T-helper 1 cell treated with Interleukin-12 subunit alpha and Interleukin-12 subunit beta and Interleukin-4 antibody, amounts not matched to agents 30 ng/mL and 1 ng/mL, for 36 hours (primary cell): ENCODE measurements at regions not wholly inside any gene's neighbourhood (a gene's known extent, or its start where the extent isn't known, plus 50 kb on each side); places are given as distances from the start of the nearest gene placed in this dataset.
"Not testable (repeated sequence)": the region's sequence is repeated elsewhere in the genome, so short reads cannot be mapped to it uniquely, and the experiment has no call there.

Source experiments
- intact Hi-C: fragments of 100-400 bp; cut with micrococcal nuclease; formaldehyde crosslinking; loops from one replicate; pipeline ENCODE4 v1.15.1; 2024

- intact Hi-C loops, result no loop called here
Observed at GRCh38 chr11:134880788-134881187, 468.7 kb upstream of the B3GAT1 start.

GRCh38 chr11:134879931-134880330, 467.9 kb upstream of the B3GAT1 start:
- intact Hi-C loops, result no loop called here

DNA sequence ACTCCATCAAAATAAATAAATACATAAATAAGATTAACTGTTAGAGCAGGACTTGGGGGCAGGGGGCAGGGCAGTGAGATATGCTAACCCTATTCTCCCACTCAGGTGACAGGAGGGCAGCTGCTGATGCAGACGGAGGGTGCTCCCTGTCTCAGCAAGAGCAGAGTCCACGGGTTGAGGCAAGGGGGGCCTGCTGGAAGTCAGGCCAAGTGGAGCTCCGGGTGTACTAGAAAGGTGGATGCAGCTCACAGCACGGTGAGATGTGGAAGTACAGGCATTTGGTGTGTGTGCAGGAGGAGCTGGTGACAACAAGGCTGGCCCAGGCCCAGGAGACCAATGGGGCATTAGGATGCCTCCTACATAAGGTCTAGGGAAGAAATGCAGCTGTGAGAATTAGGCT, 467.3 kb upstream of the B3GAT1 start:
- intact Hi-C loops, result no loop called here

DNA sequence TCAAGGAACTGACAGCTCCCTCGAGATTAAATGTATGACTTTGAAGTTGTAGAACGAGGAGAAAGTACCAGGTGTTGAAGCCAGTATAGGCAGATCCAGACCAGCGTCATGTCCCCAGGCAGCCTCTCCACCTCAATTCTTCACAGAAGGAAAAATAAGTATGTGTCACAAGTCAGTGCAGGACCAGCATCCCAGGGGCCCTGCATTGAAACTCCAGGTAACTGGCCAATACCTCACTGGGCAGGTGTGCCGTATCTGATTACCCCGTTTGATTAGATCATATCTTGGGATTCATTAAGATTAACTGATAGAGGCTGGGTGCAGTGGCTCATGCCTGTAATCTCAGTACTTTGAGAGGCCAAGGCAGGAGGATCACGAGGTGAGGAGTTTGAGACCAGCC, 466.7 kb upstream of the B3GAT1 start:
- intact Hi-C loops, result no loop called here

- intact Hi-C loops, result no loop called here
Observed at GRCh38 chr11:134876226-134876625, 464.2 kb upstream of the B3GAT1 start.

DNA sequence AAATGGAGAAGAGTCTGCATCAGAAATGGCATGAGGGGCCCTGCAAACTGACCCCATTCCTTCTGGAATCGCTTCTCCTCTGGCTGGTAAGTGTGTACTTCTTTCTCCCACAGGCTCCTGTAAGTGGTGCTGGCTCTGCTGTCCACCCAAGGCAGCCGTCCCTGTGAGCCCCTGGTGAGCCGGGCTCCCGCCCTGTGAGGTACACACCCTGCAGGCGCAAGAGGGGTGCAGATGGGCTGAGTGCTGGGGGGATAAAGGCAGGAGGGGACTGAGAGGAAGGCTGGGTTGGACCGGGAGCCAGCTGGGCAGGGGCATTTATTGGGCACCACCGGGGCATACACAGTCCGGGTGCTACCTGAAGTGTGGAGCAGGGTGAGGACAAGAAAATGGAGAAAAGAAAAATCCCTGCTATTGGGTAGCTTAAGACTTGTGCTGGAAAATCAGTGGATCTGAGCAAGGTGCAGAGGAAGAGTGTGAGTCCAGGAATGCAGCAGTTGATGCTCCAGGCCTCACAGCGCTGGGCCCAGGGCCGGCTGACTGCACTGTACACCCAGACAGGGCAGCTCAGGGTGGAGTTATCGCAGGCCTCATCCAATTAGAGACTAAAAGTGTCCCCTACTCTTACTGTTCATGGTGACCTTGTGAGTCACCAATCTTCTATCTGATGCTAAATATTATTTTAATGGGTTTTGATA, 455.1 kb upstream of the B3GAT1 start:
- intact Hi-C loops, result loop anchor here (10.0 kb wide), 1 partner anchor 272 kb away; no protein-coding TSS in a partner anchor

DNA sequence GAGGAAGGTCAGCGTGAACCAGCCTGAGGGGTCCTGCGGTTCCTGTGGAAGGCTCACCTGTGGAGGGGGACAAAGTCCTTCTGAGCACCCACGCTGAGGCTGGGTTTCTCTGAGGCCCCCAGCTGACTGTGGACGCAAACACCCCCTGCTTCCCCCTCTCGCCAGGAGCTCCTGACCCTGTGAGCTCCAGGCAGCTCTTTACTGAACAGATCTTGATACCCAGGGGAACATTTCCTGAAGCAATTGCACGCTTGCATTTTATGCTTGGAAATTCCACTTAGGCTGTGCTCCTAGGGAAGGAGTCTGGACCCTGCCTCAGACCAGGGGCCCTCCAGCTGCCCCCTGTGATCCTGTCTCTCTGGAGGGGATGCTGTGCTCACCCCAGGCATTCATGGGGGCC, 454.2 kb upstream of the B3GAT1 start:
- intact Hi-C loops, result loop anchor here (10.0 kb wide), 1 partner anchor 271 kb away; no protein-coding TSS in a partner anchor

- intact Hi-C loops, result loop anchor here (10.0 kb wide), 1 partner anchor 270 kb away; no protein-coding TSS in a partner anchor
Observed at GRCh38 chr11:134864968-134865305, 452.9 kb upstream of the B3GAT1 start.

DNA sequence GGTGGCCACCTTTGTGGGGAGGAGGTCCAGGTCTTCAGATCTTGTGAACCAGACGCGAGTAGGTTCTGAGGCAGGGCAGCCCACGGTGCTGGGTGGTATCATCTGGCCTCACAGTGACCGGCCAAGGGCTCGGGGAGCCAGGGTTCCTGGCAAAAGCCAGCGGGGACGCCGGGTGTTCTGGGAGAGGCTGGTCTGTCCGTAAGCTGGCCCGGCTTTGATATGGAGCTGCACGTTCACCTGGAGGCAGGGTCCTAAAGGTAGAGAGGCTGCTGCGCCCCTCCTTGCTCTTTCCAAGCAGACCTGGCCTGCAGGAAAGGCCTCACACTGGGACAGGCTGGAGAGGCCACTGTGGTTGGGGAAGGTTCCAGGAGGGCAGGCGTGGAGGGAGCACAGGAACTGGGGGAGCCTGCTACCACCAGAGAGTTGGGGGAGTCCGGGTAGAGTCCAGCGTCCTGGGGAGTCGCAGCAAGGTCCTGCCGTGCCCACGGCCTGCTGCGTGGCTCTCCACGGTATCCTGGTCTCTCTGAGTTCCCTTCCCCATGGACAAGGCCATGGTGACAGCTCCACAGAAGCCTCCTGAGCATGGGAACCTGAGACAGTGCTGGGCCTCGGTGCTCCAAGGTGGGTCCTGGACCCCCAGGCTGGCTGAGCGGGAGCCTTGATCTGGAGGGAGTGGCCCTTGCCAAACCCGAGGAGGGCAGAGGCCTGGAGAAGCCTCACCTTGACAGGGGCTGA, 452.4 kb upstream of the B3GAT1 start:
- intact Hi-C loops, result loop anchor here (10.0 kb wide), 1 partner anchor 270 kb away; no protein-coding TSS in a partner anchor

GRCh38 chr11:134863294-134863693, 451.3 kb upstream of the B3GAT1 start:
- intact Hi-C loops, result loop anchor here (10.0 kb wide), 1 partner anchor 268 kb away; no protein-coding TSS in a partner anchor

DNA sequence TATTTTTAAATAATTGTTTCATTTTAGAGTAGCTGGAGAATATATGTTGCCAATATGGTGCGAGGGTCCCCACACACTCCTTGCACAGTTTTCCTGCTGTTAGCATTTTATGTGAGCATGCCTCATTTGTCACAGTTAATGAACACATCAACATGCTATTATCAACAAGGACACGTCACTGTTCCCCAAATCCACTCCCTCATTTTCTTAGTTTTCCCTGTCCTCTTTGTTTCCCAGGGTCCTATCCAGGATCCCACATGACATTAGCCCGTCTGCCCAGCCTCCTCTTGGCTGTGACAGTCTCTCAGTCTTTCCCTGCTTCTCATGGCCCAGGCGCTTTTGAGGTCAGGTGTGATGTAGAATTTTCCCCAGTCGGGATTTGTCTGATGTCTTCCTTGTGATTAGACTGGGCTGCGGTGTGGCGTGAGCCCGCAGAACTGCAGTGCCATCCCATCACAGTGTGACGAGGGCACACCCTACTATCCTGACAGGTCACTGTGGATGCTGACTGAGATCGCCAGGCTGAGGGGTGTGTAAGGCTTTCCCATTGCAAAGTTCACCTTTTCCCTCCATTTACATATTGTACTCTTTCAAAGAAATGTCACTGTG, 450.6 kb upstream of the B3GAT1 start:
- intact Hi-C loops, result loop anchor here (10.0 kb wide), 1 partner anchor 268 kb away; no protein-coding TSS in a partner anchor

GRCh38 chr11:134862105-134862502, 450.1 kb upstream of the B3GAT1 start:
- intact Hi-C loops, result loop anchor here (10.0 kb wide), 1 partner anchor 267 kb away; no protein-coding TSS in a partner anchor

GRCh38 chr11:134861490-134862104, 449.6 kb upstream of the B3GAT1 start:
- intact Hi-C loops, result loop anchor here (10.0 kb wide), 1 partner anchor 267 kb away; no protein-coding TSS in a partner anchor

DNA sequence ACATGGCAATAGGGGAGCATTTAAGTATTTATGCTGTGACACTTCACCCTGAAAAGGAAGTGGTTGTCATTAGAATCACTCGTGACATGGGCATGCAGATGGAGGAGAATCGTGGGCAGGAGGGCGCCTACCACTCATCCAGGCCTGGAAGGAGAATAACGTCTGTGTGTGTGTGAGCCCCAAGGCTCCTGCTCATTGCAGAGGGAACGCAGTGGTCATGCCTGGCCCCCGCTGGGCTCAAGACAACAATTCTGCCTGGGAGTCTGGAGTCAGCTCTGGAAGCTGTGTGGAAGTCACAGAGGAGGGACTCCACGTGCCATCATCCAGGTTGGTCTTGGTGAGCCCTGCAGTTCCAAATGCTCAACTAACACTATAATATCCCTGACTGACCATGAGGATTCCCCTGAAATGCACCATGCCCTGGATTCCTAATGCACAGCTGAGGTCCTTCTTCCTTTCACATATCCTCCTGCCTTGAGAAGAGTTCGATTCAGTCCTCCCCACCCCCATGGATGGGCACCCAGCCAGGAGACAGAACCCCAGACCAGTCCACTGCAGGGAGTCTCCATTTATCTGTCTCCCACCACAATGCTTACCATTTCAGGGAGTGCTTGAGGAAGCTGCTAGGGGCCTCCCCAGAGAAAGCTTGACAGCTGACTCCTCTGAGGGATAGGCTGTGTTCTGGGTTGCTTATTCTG, 446.9 kb upstream of the B3GAT1 start:
- intact Hi-C loops, result no loop called here

DNA sequence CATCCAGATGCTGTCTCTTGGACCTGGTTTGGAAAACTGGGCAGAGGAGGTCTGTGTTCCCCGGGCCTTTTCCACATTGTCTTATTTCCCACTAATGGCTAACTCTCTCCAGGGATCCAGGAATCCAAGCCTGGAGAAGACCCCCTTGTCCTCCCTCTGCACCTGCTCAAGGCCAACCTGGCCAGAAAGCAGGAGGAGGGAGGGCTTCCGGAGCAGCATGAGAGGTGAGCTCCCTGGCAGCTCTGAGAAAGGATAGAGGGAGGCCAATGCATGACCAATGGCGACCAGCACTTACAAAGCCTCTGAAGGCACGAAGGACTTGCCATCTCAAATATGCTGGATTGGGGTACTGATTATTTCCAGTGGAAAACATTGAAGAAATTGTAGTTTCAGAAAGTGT, 445.0 kb upstream of the B3GAT1 start:
- intact Hi-C loops, result no loop called here

- intact Hi-C loops, result no loop called here
Observed at GRCh38 chr11:134856056-134856971, 444.3 kb upstream of the B3GAT1 start.

DNA sequence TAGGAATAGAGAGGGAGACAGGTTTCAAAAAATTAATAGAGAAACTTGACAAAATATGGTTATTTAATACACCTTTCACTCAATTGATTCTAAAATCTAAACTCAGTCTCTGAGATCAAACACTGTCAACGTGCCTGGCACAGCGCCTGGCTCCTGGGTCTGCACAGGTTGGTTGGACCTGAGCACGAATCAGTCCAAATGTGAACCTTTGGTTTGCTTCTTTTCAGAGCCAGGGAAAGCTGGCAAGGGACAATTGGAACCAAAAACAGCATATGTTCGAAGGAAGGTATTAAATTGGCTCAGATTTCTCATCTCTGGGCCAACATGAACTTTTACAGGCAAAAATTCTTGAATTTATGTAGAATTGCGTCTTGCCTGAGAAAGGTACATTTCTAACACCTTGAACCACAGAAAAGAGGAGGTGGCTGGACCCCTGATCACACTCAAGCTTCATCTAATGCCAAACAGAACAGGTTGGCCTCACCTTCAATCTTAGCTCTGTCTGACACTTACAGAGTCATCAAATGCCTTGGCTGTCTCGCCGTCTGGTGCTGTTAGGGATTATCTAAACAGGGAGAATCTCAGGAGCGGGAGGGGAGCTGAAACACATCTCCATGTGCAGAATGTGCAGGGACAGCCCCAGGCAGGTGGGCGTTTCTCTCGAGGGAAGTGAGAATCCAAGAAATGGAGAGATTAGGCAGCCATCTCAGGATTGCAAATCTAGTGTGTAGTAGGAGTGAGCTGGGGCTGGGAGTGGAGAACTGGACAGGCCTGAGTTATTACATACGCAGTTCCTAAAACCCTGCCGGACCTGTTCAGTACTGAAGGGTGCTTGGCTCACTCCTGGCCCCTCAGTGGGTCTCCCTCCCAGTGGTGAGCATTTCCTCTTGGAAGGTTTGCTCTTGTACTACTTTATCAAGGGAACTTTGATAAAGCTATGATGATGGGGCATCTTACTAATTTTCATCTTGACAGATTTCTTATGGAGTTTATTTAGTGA, 442.2 kb upstream of the B3GAT1 start:
- intact Hi-C loops, result no loop called here

DNA sequence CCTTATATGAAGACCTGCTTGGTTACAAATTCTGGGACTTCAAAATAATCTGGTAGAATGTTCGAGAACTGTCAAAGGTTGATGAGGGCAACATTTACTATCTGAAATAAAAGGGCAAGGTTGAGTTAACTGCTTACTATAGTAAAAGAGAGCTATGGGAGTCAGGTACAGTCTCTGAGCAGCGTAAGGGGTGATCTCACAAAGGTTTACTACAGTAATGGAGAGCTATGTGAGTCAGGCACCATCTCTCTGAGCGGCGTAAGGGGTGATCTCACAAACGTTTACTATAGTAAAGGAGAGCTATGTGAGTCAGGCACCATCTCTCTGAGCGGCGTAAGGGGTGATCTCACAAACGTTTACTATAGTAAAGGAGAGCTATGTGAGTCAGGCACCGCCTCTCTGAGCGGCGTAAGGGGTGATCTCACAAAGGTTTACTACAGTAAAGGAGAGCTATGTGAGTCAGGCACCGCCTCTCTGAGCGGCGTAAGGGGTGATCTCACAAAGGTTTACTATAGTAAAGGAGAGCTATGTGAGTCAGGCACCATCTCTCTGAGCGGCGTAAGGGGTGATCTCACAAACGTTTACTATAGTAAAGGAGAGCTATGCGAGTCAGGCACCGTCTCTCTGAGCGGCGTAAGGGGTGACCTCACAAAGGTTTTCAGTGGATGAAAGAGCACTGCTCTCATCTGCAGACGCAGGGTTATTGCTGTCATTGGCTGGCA, 439.6 kb upstream of the B3GAT1 start:
- intact Hi-C loops, result not testable (repeated sequence)
